ENCODE measurements at regions not wholly inside any gene's neighbourhood (a gene's known extent, or its start where the extent isn't known, plus 50 kb on each side); places are given as distances from the start of the nearest gene placed in this dataset.
A peak's percentile ranks its signal among the peaks of the same experiment; 100 is the strongest.

- DNase-seq, result no peak
- intact Hi-C loops (cut with DNase I), result loop anchor here in 1 of 10 donors (5.0 to 10.0 kb wide), 2 partner anchors 115 to 1893 kb away; no protein-coding TSS in a partner anchor
- WGBS, 2 donors, result 27 to 37% methylated on average over 1 of the region's 1 CpG
- TF ChIP-seq CTCF (IDR thresholded peaks at IDR 0.05), result no peak
- H3K9me3 ChIP-seq, result no peaks in the 10 kb centered on the region
- H3K27ac ChIP-seq, result peak overlapping the region in 6 of 10 donors; percentile 12 to 55 (median 31)
- H3K27me3 ChIP-seq, result no peaks in the 10 kb centered on the region
- H3K4me3 ChIP-seq, result no peak overlapping the region
- H3K36me3 ChIP-seq, result no peaks in the 10 kb centered on the region
- H3K4me1 ChIP-seq, result peaks cover 0 to 47% (median 21%) of the 10 kb centered on the region in 9 donors
- ATAC-seq, result no peak
Observed at GRCh38 chr10:70939441-70940003, 51.2 kb upstream of the PCBD1 start.

GRCh38 chr10:70940834-70941568 is 52.6 kb upstream of the PCBD1 start:
- ATAC-seq (peak in 7 of 8 donors; percentile 19 to 65 (median 40)), DNase-seq (peak; percentile 45 to 65)
- intact Hi-C loops (cut with DNase I), result no loop called here
- Histone ChIP-seq H3K27ac (peak overlapping the region in 6 of 10 donors; percentile 22 to 55 (median 30)), H3K36me3 (no peaks in the 10 kb centered on the region), H3K4me1 (peaks cover 0 to 48% (median 21%) of the 10 kb centered on the region in 9 donors), H3K4me3 (no peak overlapping the region), H3K9me3 (no peaks in the 10 kb centered on the region), H3K27me3 (no peaks in the 10 kb centered on the region)
- no peak for TF ChIP-seq CTCF (IDR thresholded peaks at IDR 0.05)
- WGBS, 2 donors, result 55 to 58% methylated on average over 6 of the region's 6 CpGs

GRCh38 chr10:70942125-70942524 is 53.8 kb upstream of the PCBD1 start:
- WGBS, 2 donors, result 82 to 84% methylated on average over 6 of the region's 6 CpGs
- no peak overlapping the region for H3K4me3 ChIP-seq
- TF ChIP-seq CTCF (IDR thresholded peaks at IDR 0.05), result no peak
- H3K27me3 ChIP-seq, result no peaks in the 10 kb centered on the region
- no peak for DNase-seq
- ATAC-seq, result no peak
- H3K4me1 ChIP-seq, result peaks cover 0 to 41% (median 17%) of the 10 kb centered on the region in 9 donors
- no peak overlapping the region for H3K27ac ChIP-seq
- intact Hi-C loops (cut with DNase I), result no loop called here
- H3K36me3 ChIP-seq, result no peaks in the 10 kb centered on the region
- no peaks in the 10 kb centered on the region for H3K9me3 ChIP-seq

- no peak for DNase-seq
- H3K9me3 ChIP-seq, result no peaks in the 10 kb centered on the region
- no peaks in the 10 kb centered on the region for H3K27me3 ChIP-seq
- intact Hi-C loops (cut with DNase I), result no loop called here
- 92 to 97% methylated on average over 3 of the region's 3 CpGs for WGBS, 2 donors
- no peaks in the 10 kb centered on the region for H3K36me3 ChIP-seq
- H3K4me3 ChIP-seq, result no peak overlapping the region
- no peak overlapping the region for H3K27ac ChIP-seq
- H3K4me1 ChIP-seq, result peaks cover 0 to 41% (median 17%) of the 10 kb centered on the region in 9 donors
- ATAC-seq, result no peak
- no peak for TF ChIP-seq CTCF (IDR thresholded peaks at IDR 0.05)
Observed at GRCh38 chr10:70942725-70943124, 54.4 kb upstream of the PCBD1 start.

All from heart right ventricle (tissue), 16 donors.